GM12878 (cell line): ENCODE measurements at regions not wholly inside any gene's neighbourhood (a gene's known extent, or its start where the extent isn't known, plus 50 kb on each side); places are given as distances from the start of the nearest gene placed in this dataset.

Source experiments
- ATF3 ChIP-seq: IDR thresholded peaks from 2 replicates; pipeline ENCODE4 v1.6.1; 2011; ENCODE audit warnings: low read depth, mild to moderate bottlenecking, low read length, moderate library complexity, borderline replicate concordance; ENCODE audit errors: extremely low read depth
- BCL3 ChIP-seq: IDR thresholded peaks from 2 replicates; pipeline ENCODE4 v1.6.1; 2011; ENCODE audit warnings: borderline replicate concordance, low read depth, mild to moderate bottlenecking, moderate library complexity, low read length; ENCODE audit not compliant: insufficient read depth, poor library complexity, severe bottlenecking
- CBX3 ChIP-seq: fragments of 200-600 bp; sonication (generic); IDR thresholded peaks from 2 replicates; pipeline ENCODE4 v1.6.1; 2016; ENCODE audit warnings: low read depth, borderline replicate concordance

- no peak for TF ChIP-seq CBX3
- TF ChIP-seq BCL3, result no peak
- no peak for TF ChIP-seq ATF3
These were observed 240.1 kb downstream of the ACKR3 start for GRCh38 chr2:236809716-236810115.
